ENCODE measurements at regions not wholly inside any gene's neighbourhood (a gene's known extent, or its start where the extent isn't known, plus 50 kb on each side); places are given as distances from the start of the nearest gene placed in this dataset.
A peak's percentile ranks its signal among the peaks of the same experiment; 100 is the strongest.

- H3K27me3 ChIP-seq (ENCODE audit: control insufficient read depth in 3 of 3, insufficient read depth in 3 of 3, low read length in 3 of 3) = peaks cover 5 to 9% (median 7%) of the 10 kb centered on the region in 3 donors
- H3K36me3 ChIP-seq (ENCODE audit: control insufficient read depth in 3 of 3, insufficient read depth in 3 of 3, low read length in 3 of 3) = no peaks in the 10 kb centered on the region
- no peak overlapping the region for H3K9ac ChIP-seq (ENCODE audit: low read depth in 1 of 3, low read length in 3 of 3)
- H3K9me3 ChIP-seq (ENCODE audit: control insufficient read depth in 3 of 3, low read length in 3 of 3) = no peaks in the 10 kb centered on the region
- no peak overlapping the region for H3K4me3 ChIP-seq (ENCODE audit: low read length in 3 of 3)
- no peak overlapping the region for H3K27ac ChIP-seq (ENCODE audit: low read depth, low read length)
- H3K4me1 ChIP-seq (ENCODE audit: control insufficient read depth in 3 of 3, insufficient read depth in 3 of 3, low read length in 3 of 3) = no peaks in the 10 kb centered on the region
Observed at GRCh38 chr4:116930329-116930728, 155.0 kb downstream of the TRAM1L1 start.

- Histone ChIP-seq H3K4me1 (ENCODE audit: control insufficient read depth in 3 of 3, insufficient read depth in 3 of 3, low read length in 3 of 3) (no peaks in the 10 kb centered on the region), H3K9me3 (ENCODE audit: control insufficient read depth in 3 of 3, low read length in 3 of 3) (no peaks in the 10 kb centered on the region), H3K9ac (ENCODE audit: low read depth in 1 of 3, low read length in 3 of 3) (no peak overlapping the region), H3K27ac (ENCODE audit: low read depth, low read length) (no peak overlapping the region), H3K4me3 (ENCODE audit: low read length in 3 of 3) (no peak overlapping the region), H3K36me3 (ENCODE audit: control insufficient read depth in 3 of 3, insufficient read depth in 3 of 3, low read length in 3 of 3) (no peaks in the 10 kb centered on the region), H3K27me3 (ENCODE audit: control insufficient read depth in 3 of 3, insufficient read depth in 3 of 3, low read length in 3 of 3) (peaks cover 7 to 11% (median 9%) of the 10 kb centered on the region in 3 donors)
Observed at GRCh38 chr4:116926631-116927295, 158.6 kb downstream of the TRAM1L1 start.

DNA sequence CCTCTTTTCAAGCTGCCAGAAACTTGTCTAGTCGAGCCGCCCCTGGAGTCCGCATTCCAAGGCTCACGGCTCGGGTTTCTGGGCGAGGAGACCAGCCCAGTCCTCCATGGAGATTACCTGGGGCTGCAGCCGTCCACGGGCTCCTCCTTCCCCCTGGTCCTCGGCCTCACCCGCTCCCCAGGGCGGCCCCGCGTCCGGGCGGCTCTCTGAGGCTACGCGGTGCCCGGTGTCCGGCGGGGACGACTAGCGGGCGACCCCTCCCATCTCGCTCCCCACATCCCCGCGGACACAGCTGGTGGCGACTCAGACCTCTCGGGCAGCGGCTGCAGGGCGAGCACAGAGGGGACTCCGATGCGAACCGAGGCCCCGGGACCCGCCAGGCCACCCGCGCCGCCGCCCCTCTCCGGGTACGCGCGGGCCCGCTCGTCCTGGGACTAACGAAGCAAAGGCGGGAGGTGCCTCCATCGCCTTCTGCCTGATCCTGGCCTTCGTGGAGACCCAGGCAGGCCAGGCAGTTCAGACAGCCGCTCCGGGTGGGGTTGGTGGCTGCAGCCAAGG is 159.4 kb downstream of the TRAM1L1 start:
- Histone ChIP-seq H3K9me3 (ENCODE audit: control insufficient read depth in 3 of 3, low read length in 3 of 3) (no peaks in the 10 kb centered on the region), H3K4me3 (ENCODE audit: low read length in 3 of 3) (peak overlapping the region in 1 of 3 donors; percentile 6)

DNA sequence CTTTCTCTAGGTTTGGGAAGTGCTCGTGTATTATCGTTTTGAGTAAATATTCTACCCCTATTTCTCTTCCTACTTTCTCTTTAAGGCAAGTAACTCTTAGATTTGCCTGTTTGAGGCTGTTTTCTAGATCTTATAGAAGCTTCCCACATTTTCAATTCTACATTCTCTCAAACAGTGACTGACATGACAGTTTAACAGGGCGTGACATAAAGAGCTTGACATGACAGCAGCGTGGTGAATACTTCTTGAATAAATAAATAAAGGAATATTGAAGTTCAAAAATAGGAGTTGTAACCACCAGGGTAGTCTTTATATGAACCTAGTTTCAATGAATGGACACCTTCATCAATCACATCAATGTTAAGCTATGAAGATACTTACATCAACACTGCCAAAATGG is 162.0 kb downstream of the TRAM1L1 start:
- H3K27ac ChIP-seq (ENCODE audit: low read depth, low read length) = no peak overlapping the region
- no peak overlapping the region for H3K4me3 ChIP-seq (ENCODE audit: low read length in 3 of 3)
- H3K4me1 ChIP-seq (ENCODE audit: control insufficient read depth in 3 of 3, insufficient read depth in 3 of 3, low read length in 3 of 3) = no peaks in the 10 kb centered on the region
- H3K36me3 ChIP-seq (ENCODE audit: control insufficient read depth in 3 of 3, insufficient read depth in 3 of 3, low read length in 3 of 3) = no peaks in the 10 kb centered on the region
- no peak overlapping the region for H3K9ac ChIP-seq (ENCODE audit: low read depth in 1 of 3, low read length in 3 of 3)
- peaks cover 7 to 11% (median 9%) of the 10 kb centered on the region in 3 donors for H3K27me3 ChIP-seq (ENCODE audit: control insufficient read depth in 3 of 3, insufficient read depth in 3 of 3, low read length in 3 of 3)
- H3K9me3 ChIP-seq (ENCODE audit: control insufficient read depth in 3 of 3, low read length in 3 of 3) = no peaks in the 10 kb centered on the region

More for the DNA sequence above, 159.4 kb downstream of the TRAM1L1 start:
- H3K27me3 ChIP-seq (ENCODE audit: control insufficient read depth in 3 of 3, insufficient read depth in 3 of 3, low read length in 3 of 3) = peaks cover 7 to 11% (median 9%) of the 10 kb centered on the region in 3 donors
- no peak overlapping the region for H3K9ac ChIP-seq (ENCODE audit: low read depth in 1 of 3, low read length in 3 of 3)
- H3K36me3 ChIP-seq (ENCODE audit: control insufficient read depth in 3 of 3, insufficient read depth in 3 of 3, low read length in 3 of 3) = no peaks in the 10 kb centered on the region
- H3K4me1 ChIP-seq (ENCODE audit: control insufficient read depth in 3 of 3, insufficient read depth in 3 of 3, low read length in 3 of 3) = no peaks in the 10 kb centered on the region
- no peak overlapping the region for H3K27ac ChIP-seq (ENCODE audit: low read depth, low read length)

DNA sequence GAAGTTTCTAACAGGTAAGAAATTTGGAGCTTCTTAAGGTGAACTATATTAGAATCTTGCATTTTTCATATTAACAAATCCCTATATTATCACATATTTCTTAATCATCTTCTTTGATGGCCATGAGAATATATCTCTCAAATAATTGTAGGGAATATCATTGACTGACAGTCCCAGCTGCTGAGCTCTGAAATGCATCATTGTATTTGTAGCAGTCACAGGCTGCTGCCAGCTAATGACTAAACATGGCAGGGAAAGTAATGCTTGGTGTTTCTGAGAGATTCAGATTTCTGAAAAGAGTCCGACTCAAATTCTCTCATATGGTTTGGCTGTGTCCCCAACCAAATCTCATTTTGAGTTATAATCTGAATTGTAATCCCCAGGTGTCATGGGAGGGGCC is 171.9 kb downstream of the TRAM1L1 start:
- Histone ChIP-seq H3K9me3 (ENCODE audit: control insufficient read depth in 3 of 3, low read length in 3 of 3) (no peaks in the 10 kb centered on the region), H3K27ac (ENCODE audit: low read depth, low read length) (no peak overlapping the region), H3K4me3 (ENCODE audit: low read length in 3 of 3) (no peak overlapping the region), H3K9ac (ENCODE audit: low read depth in 1 of 3, low read length in 3 of 3) (no peak overlapping the region), H3K27me3 (ENCODE audit: control insufficient read depth in 3 of 3, insufficient read depth in 3 of 3, low read length in 3 of 3) (no peaks in the 10 kb centered on the region), H3K4me1 (ENCODE audit: control insufficient read depth in 3 of 3, insufficient read depth in 3 of 3, low read length in 3 of 3) (no peaks in the 10 kb centered on the region), H3K36me3 (ENCODE audit: control insufficient read depth in 3 of 3, insufficient read depth in 3 of 3, low read length in 3 of 3) (no peaks in the 10 kb centered on the region)

DNA sequence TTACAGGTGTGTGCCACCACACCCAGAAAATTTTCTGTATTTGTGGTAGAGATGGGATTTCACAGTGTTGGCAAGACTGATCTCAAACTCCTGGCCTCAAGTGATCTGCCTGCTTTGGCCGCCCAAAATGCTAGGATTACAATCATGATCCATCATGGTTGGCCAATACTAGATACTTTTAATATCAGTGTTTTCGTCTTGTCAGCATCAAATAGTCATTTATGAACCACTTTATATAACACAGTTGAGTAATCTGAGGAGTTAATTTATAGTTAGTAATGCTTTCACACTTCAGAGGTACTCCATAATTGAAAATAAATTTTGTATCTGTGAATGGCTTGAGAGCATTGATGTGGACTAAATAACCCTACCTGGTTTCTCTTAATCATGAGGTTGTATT is 178.6 kb downstream of the TRAM1L1 start:
- no peak overlapping the region for H3K27ac ChIP-seq (ENCODE audit: low read depth, low read length)
- no peak overlapping the region for H3K4me3 ChIP-seq (ENCODE audit: low read length in 3 of 3)
- H3K9ac ChIP-seq (ENCODE audit: low read depth in 1 of 3, low read length in 3 of 3) = no peak overlapping the region
- no peaks in the 10 kb centered on the region for H3K27me3 ChIP-seq (ENCODE audit: control insufficient read depth in 3 of 3, insufficient read depth in 3 of 3, low read length in 3 of 3)
- no peaks in the 10 kb centered on the region for H3K4me1 ChIP-seq (ENCODE audit: control insufficient read depth in 3 of 3, insufficient read depth in 3 of 3, low read length in 3 of 3)
- H3K9me3 ChIP-seq (ENCODE audit: control insufficient read depth in 3 of 3, low read length in 3 of 3) = no peaks in the 10 kb centered on the region
- no peaks in the 10 kb centered on the region for H3K36me3 ChIP-seq (ENCODE audit: control insufficient read depth in 3 of 3, insufficient read depth in 3 of 3, low read length in 3 of 3)

DNA sequence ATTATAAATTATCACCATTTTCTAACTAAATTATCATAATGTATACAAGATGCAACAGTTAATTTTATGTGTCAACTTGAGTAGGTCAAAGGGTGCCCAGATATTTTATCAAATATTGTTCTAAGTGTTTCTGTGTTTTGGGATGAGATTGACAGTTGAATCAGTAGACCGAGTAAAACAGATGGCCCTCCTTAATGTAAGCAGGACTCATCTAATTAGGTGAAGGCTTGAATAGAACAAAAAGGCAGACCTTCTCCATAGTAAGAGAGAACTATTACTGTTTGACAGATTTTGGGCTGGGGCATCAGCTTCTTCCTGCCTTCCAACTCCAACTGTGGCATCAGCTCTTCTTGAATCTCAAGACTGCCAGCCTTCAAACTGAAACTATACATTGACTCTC is 185.8 kb downstream of the TRAM1L1 start:
- Histone ChIP-seq H3K4me3 (ENCODE audit: low read length in 3 of 3) (no peak overlapping the region), H3K36me3 (ENCODE audit: control insufficient read depth in 3 of 3, insufficient read depth in 3 of 3, low read length in 3 of 3) (no peaks in the 10 kb centered on the region), H3K27me3 (ENCODE audit: control insufficient read depth in 3 of 3, insufficient read depth in 3 of 3, low read length in 3 of 3) (no peaks in the 10 kb centered on the region), H3K9me3 (ENCODE audit: control insufficient read depth in 3 of 3, low read length in 3 of 3) (no peaks in the 10 kb centered on the region), H3K4me1 (ENCODE audit: control insufficient read depth in 3 of 3, insufficient read depth in 3 of 3, low read length in 3 of 3) (no peaks in the 10 kb centered on the region), H3K9ac (ENCODE audit: low read depth in 1 of 3, low read length in 3 of 3) (no peak overlapping the region), H3K27ac (ENCODE audit: low read depth, low read length) (no peak overlapping the region)

- Histone ChIP-seq H3K9me3 (ENCODE audit: control insufficient read depth in 3 of 3, low read length in 3 of 3) (no peaks in the 10 kb centered on the region), H3K27ac (ENCODE audit: low read depth, low read length) (no peak overlapping the region), H3K36me3 (ENCODE audit: control insufficient read depth in 3 of 3, insufficient read depth in 3 of 3, low read length in 3 of 3) (no peaks in the 10 kb centered on the region), H3K4me3 (ENCODE audit: low read length in 3 of 3) (no peak overlapping the region), H3K4me1 (ENCODE audit: control insufficient read depth in 3 of 3, insufficient read depth in 3 of 3, low read length in 3 of 3) (no peaks in the 10 kb centered on the region), H3K9ac (ENCODE audit: low read depth in 1 of 3, low read length in 3 of 3) (no peak overlapping the region), H3K27me3 (ENCODE audit: control insufficient read depth in 3 of 3, insufficient read depth in 3 of 3, low read length in 3 of 3) (no peaks in the 10 kb centered on the region)
Observed at GRCh38 chr4:116885579-116885978, 199.8 kb downstream of the TRAM1L1 start.

GRCh38 chr4:116882503-116882902 is 202.9 kb downstream of the TRAM1L1 start:
- no peak overlapping the region for H3K27ac ChIP-seq (ENCODE audit: low read depth, low read length)
- H3K9ac ChIP-seq (ENCODE audit: low read depth in 1 of 3, low read length in 3 of 3) = no peak overlapping the region
- H3K36me3 ChIP-seq (ENCODE audit: control insufficient read depth in 3 of 3, insufficient read depth in 3 of 3, low read length in 3 of 3) = no peaks in the 10 kb centered on the region
- no peaks in the 10 kb centered on the region for H3K4me1 ChIP-seq (ENCODE audit: control insufficient read depth in 3 of 3, insufficient read depth in 3 of 3, low read length in 3 of 3)
- no peaks in the 10 kb centered on the region for H3K9me3 ChIP-seq (ENCODE audit: control insufficient read depth in 3 of 3, low read length in 3 of 3)
- no peaks in the 10 kb centered on the region for H3K27me3 ChIP-seq (ENCODE audit: control insufficient read depth in 3 of 3, insufficient read depth in 3 of 3, low read length in 3 of 3)
- H3K4me3 ChIP-seq (ENCODE audit: low read length in 3 of 3) = no peak overlapping the region

- no peaks in the 10 kb centered on the region for H3K27me3 ChIP-seq (ENCODE audit: control insufficient read depth in 3 of 3, insufficient read depth in 3 of 3, low read length in 3 of 3)
- no peak overlapping the region for H3K4me3 ChIP-seq (ENCODE audit: low read length in 3 of 3)
- no peaks in the 10 kb centered on the region for H3K36me3 ChIP-seq (ENCODE audit: control insufficient read depth in 3 of 3, insufficient read depth in 3 of 3, low read length in 3 of 3)
- H3K9ac ChIP-seq (ENCODE audit: low read depth in 1 of 3, low read length in 3 of 3) = no peak overlapping the region
- no peaks in the 10 kb centered on the region for H3K4me1 ChIP-seq (ENCODE audit: control insufficient read depth in 3 of 3, insufficient read depth in 3 of 3, low read length in 3 of 3)
- no peak overlapping the region for H3K27ac ChIP-seq (ENCODE audit: low read depth, low read length)
- H3K9me3 ChIP-seq (ENCODE audit: control insufficient read depth in 3 of 3, low read length in 3 of 3) = no peaks in the 10 kb centered on the region
Observed at GRCh38 chr4:116881077-116881476, 204.3 kb downstream of the TRAM1L1 start.
